GM23338 (cell line): ENCODE measurements at regions not wholly inside any gene's neighbourhood (a gene's known extent, or its start where the extent isn't known, plus 50 kb on each side); places are given as distances from the start of the nearest gene placed in this dataset.

Source experiments
- CREB1 ChIP-seq: fragments of 250-450 bp; sonication (Bioruptor Pico); IDR thresholded peaks from 2 replicates; pipeline ENCODE4 v1.5.0; 2020; ENCODE audit warnings: low read depth, mild to moderate bottlenecking, moderate library complexity
- CTCF ChIP-seq, 2 experiments: fragments of 200-600 bp in 1 of 2; sonication (generic) in 1 of 2; conservative IDR thresholded peaks; 2 replicates each; pipeline versions ENCODE4 v1.5.1 to v1.6.1; 2016 to 2017; ENCODE audit warnings: antibody characterized with exemption in 2 of 2, low read depth in 2 of 2, mild to moderate bottlenecking in 2 of 2, moderate library complexity in 1 of 2
- ETS1 ChIP-seq: IDR thresholded peaks from 2 replicates; pipeline ENCODE4 v1.6.1; 2016; ENCODE audit warnings: antibody characterized with exemption
- EZH2 ChIP-seq: fragments of 200-600 bp; sonication (generic); IDR thresholded peaks from one replicate; pipeline ENCODE4 v1.8.0; 2017; ENCODE audit warnings: antibody characterized with exemption, mild to moderate bottlenecking, low read depth; ENCODE audit not compliant: unreplicated experiment
- EZH2phosphoT487 ChIP-seq: fragments of 200-600 bp; sonication (generic); IDR thresholded peaks from one replicate; pipeline ENCODE4 v1.8.1; 2018; ENCODE audit warnings: antibody characterized with exemption; ENCODE audit not compliant: unreplicated experiment
- POLR2AphosphoS5 ChIP-seq: IDR thresholded peaks from 2 replicates; pipeline ENCODE4 v1.6.1; 2016; ENCODE audit warnings: antibody characterized with exemption, low read depth
- REST ChIP-seq: IDR thresholded peaks from one replicate; pipeline ENCODE4 v1.6.1; 2018; ENCODE audit warnings: antibody characterized with exemption; ENCODE audit not compliant: unreplicated experiment
- ZNF331 ChIP-seq: fragments of 250-450 bp; sonication (Bioruptor Pico); IDR thresholded peaks from 2 replicates; pipeline ENCODE4 v1.5.0; 2020; ENCODE audit warnings: low read depth, mild to moderate bottlenecking, moderate library complexity

GRCh38 chr7:14962778-14963177 is 60.2 kb upstream of the DGKB start:
- TF ChIP-seq EZH2 (no peak), CTCF (conservative IDR thresholded peaks at IDR 0.05; ENCODE audit: low read depth in 2 of 2) (no peak), REST (no peak), POLR2AphosphoS5 (no peak), ZNF331 (no peak), EZH2phosphoT487 (no peak), CREB1 (CRISPR knock-in tag) (no peak), ETS1 (no peak)
